ENCODE measurements at regions not wholly inside any gene's neighbourhood (a gene's known extent, or its start where the extent isn't known, plus 50 kb on each side); places are given as distances from the start of the nearest gene placed in this dataset.

GRCh38 chr4:25984796-25985195 lies 70.8 kb downstream of the SMIM20 start:
- H4K20me1 ChIP-seq (ENCODE audit: insufficient read depth, poor library complexity, severe bottlenecking) = no peaks in the 10 kb centered on the region
- H3K79me2 ChIP-seq = no peaks in the 10 kb centered on the region
- H2AFZ ChIP-seq = no peak overlapping the region
- no peaks in the 10 kb centered on the region for H3K4me1 ChIP-seq (ENCODE audit: insufficient read depth)
- H3K9me2 ChIP-seq (replicated peaks; ENCODE audit: insufficient read depth) = no peaks in the 10 kb centered on the region
- H3K27ac ChIP-seq = no peak overlapping the region
- H3K4me2 ChIP-seq = no peak overlapping the region
- no peak overlapping the region for H3K4me3 ChIP-seq
- no peaks in the 10 kb centered on the region for H3K36me3 ChIP-seq (replicated peaks; ENCODE audit: insufficient read depth, low read depth)
- 82% methylated on average over 5 of the region's 5 CpGs for WGBS (ENCODE audit: low lambda C conversion rate, missing lambda C conversion rate)
- TF ChIP-seq EZH2 (IDR thresholded peaks at IDR 0.05; ENCODE audit: borderline replicate concordance) (no peak), EZH2phosphoT487 (IDR thresholded peaks at IDR 0.05; ENCODE audit: low read depth, severe bottlenecking, unreplicated experiment) (no peak), CTCF (IDR thresholded peaks at IDR 0.05; ENCODE audit: poor library complexity) (no peak)
- H3K9me3 ChIP-seq (ENCODE audit: low read depth) = no peaks in the 10 kb centered on the region
- DNase-seq (ENCODE audit: low spot score) = no peak
- no peaks in the 10 kb centered on the region for H3K27me3 ChIP-seq

GRCh38 chr4:25986807-25987206 lies 72.8 kb downstream of the SMIM20 start:
- Histone ChIP-seq H3K4me2 (no peak overlapping the region), H2AFZ (no peak overlapping the region), H3K79me2 (no peaks in the 10 kb centered on the region), H4K20me1 (ENCODE audit: insufficient read depth, poor library complexity, severe bottlenecking) (no peaks in the 10 kb centered on the region), H3K4me1 (ENCODE audit: insufficient read depth) (no peaks in the 10 kb centered on the region), H3K9me2 (replicated peaks; ENCODE audit: insufficient read depth) (no peaks in the 10 kb centered on the region), H3K9me3 (ENCODE audit: low read depth) (no peaks in the 10 kb centered on the region), H3K36me3 (replicated peaks; ENCODE audit: insufficient read depth, low read depth) (no peaks in the 10 kb centered on the region), H3K4me3 (no peak overlapping the region), H3K27me3 (no peaks in the 10 kb centered on the region), H3K27ac (no peak overlapping the region)
- no peak for DNase-seq (ENCODE audit: low spot score)
- WGBS (ENCODE audit: low lambda C conversion rate, missing lambda C conversion rate) = 92% methylated on average over 7 of the region's 7 CpGs
- TF ChIP-seq CTCF (IDR thresholded peaks at IDR 0.05; ENCODE audit: poor library complexity) = no peak
- TF ChIP-seq EZH2phosphoT487 (IDR thresholded peaks at IDR 0.05; ENCODE audit: low read depth, severe bottlenecking, unreplicated experiment) = no peak
- TF ChIP-seq EZH2 (IDR thresholded peaks at IDR 0.05; ENCODE audit: borderline replicate concordance) = no peak

GRCh38 chr4:25991340-25991739 lies 77.3 kb downstream of the SMIM20 start:
- TF ChIP-seq EZH2phosphoT487 (IDR thresholded peaks at IDR 0.05; ENCODE audit: low read depth, severe bottlenecking, unreplicated experiment) = no peak
- no peak for TF ChIP-seq EZH2 (IDR thresholded peaks at IDR 0.05; ENCODE audit: borderline replicate concordance)
- no peak for TF ChIP-seq CTCF (IDR thresholded peaks at IDR 0.05; ENCODE audit: poor library complexity)
- H3K36me3 ChIP-seq (replicated peaks; ENCODE audit: insufficient read depth, low read depth) = no peaks in the 10 kb centered on the region
- 93% methylated on average over 3 of the region's 3 CpGs for WGBS (ENCODE audit: low lambda C conversion rate, missing lambda C conversion rate)
- H3K9me2 ChIP-seq (replicated peaks; ENCODE audit: insufficient read depth) = no peaks in the 10 kb centered on the region
- no peaks in the 10 kb centered on the region for H3K27me3 ChIP-seq
- no peak overlapping the region for H3K4me2 ChIP-seq
- no peaks in the 10 kb centered on the region for H3K4me1 ChIP-seq (ENCODE audit: insufficient read depth)
- DNase-seq (ENCODE audit: low spot score) = no peak
- no peaks in the 10 kb centered on the region for H4K20me1 ChIP-seq (ENCODE audit: insufficient read depth, poor library complexity, severe bottlenecking)
- no peak overlapping the region for H3K4me3 ChIP-seq
- H3K9me3 ChIP-seq (ENCODE audit: low read depth) = no peaks in the 10 kb centered on the region
- H2AFZ ChIP-seq = no peak overlapping the region
- H3K27ac ChIP-seq = no peak overlapping the region
- no peaks in the 10 kb centered on the region for H3K79me2 ChIP-seq

All from hepatocyte (in vitro differentiated cells).